ENCODE measurements at regions not wholly inside any gene's neighbourhood (a gene's known extent, or its start where the extent isn't known, plus 50 kb on each side); places are given as distances from the start of the nearest gene placed in this dataset.
"Not testable (repeated sequence)": the region's sequence is repeated elsewhere in the genome, so short reads cannot be mapped to it uniquely, and the experiment has no call there.

DNA sequence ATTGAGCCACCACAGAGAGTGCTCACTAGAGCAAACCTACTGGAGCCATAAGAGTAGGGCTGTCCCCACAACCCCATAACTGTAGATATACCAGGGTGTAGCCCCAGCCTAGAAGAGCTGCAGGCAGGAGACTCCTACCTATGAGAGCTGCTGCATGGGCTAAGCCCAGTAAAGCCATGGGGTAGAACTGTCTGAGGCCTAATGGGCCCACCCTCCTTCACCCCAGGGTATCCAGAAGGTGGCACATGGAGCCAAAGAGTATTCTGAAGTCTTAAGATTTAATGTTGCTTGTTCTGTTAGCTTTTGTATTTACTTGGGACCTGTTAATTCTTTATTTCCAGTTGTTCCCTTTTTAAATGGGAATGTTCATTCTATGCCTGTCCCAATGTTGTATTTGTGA, 1193.7 kb upstream of the ADGRL2 start:
- no peak overlapping the region for H3K4me3 ChIP-seq (ENCODE audit: extremely low read depth, insufficient read depth, low read length, poor library complexity, severe bottlenecking)
- no peak overlapping the region for H3K27ac ChIP-seq (ENCODE audit: low read depth, low read length, severe bottlenecking)
- H3K4me1 ChIP-seq (ENCODE audit: control insufficient read depth, insufficient read depth, low read length, poor library complexity, severe bottlenecking) = no peaks in the 10 kb centered on the region
- H3K36me3 ChIP-seq (ENCODE audit: control insufficient read depth, insufficient read depth, low read length) = no peaks in the 10 kb centered on the region
- no peaks in the 10 kb centered on the region for H3K9me3 ChIP-seq (ENCODE audit: control insufficient read depth, low read length)

- Histone ChIP-seq H3K36me3 (ENCODE audit: control insufficient read depth, insufficient read depth, low read length) (no peaks in the 10 kb centered on the region), H3K4me3 (ENCODE audit: extremely low read depth, insufficient read depth, low read length, poor library complexity, severe bottlenecking) (no peak overlapping the region), H3K4me1 (ENCODE audit: control insufficient read depth, insufficient read depth, low read length, poor library complexity, severe bottlenecking) (no peaks in the 10 kb centered on the region), H3K27ac (ENCODE audit: low read depth, low read length, severe bottlenecking) (no peak overlapping the region), H3K9me3 (ENCODE audit: control insufficient read depth, low read length) (peaks cover 6% of the 10 kb centered on the region)
- 89 to 96% methylated on average over 2 of the region's 3 CpGs for WGBS, 2 experiments (ENCODE audit: insufficient coverage in 2 of 2)
Observed at GRCh38 chr1:80594013-80594412, 1206.7 kb upstream of the ADGRL2 start.

DNA sequence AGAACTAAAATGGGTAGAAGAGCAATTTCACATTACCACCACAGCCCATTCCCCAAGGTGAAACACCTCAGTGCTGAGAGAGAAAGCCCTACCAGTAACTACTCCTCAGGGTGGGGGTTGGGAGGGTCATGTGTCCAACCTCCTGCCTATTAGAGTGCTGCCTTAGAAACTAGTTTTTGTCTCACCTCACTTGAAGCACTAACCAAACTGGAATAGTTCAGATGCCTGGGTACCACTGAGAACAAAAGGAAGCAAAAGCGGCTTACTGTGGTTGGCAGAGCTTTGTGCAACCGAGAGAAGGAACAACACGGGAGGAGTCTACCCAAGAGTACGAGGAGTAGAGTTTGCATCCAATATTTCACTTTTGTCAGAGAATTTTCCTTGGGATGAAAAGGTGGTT, 1207.5 kb upstream of the ADGRL2 start:
- WGBS, 2 experiments (ENCODE audit: insufficient coverage in 2 of 2) = 96% methylated on average over 4 of the region's 4 CpGs; no CpG with 5 or more reads in 1 of the 2 experiments
- Histone ChIP-seq H3K27ac (ENCODE audit: low read depth, low read length, severe bottlenecking) (no peak overlapping the region), H3K9me3 (ENCODE audit: control insufficient read depth, low read length) (peaks cover 6% of the 10 kb centered on the region), H3K36me3 (ENCODE audit: control insufficient read depth, insufficient read depth, low read length) (no peaks in the 10 kb centered on the region), H3K4me1 (ENCODE audit: control insufficient read depth, insufficient read depth, low read length, poor library complexity, severe bottlenecking) (no peaks in the 10 kb centered on the region), H3K4me3 (ENCODE audit: extremely low read depth, insufficient read depth, low read length, poor library complexity, severe bottlenecking) (no peak overlapping the region)

- H3K4me1 ChIP-seq (ENCODE audit: control insufficient read depth, insufficient read depth, low read length, poor library complexity, severe bottlenecking) = no peaks in the 10 kb centered on the region
- no peaks in the 10 kb centered on the region for H3K36me3 ChIP-seq (ENCODE audit: control insufficient read depth, insufficient read depth, low read length)
- H3K27ac ChIP-seq (ENCODE audit: low read depth, low read length, severe bottlenecking) = no peak overlapping the region
- H3K9me3 ChIP-seq (ENCODE audit: control insufficient read depth, low read length) = peaks cover 4% of the 10 kb centered on the region
- no CpG with 5 or more reads among the region's 4 CpGs for WGBS, 2 experiments (ENCODE audit: insufficient coverage in 2 of 2)
- H3K4me3 ChIP-seq (ENCODE audit: extremely low read depth, insufficient read depth, low read length, poor library complexity, severe bottlenecking) = no peak overlapping the region
Observed at GRCh38 chr1:80582980-80583379, 1217.8 kb upstream of the ADGRL2 start.

GRCh38 chr1:80579055-80579454, 1221.7 kb upstream of the ADGRL2 start:
- no CpG with 5 or more reads among the region's 1 CpG for WGBS, 2 experiments (ENCODE audit: insufficient coverage in 2 of 2)
- peaks cover 4% of the 10 kb centered on the region for H3K9me3 ChIP-seq (ENCODE audit: control insufficient read depth, low read length)
- H3K4me1 ChIP-seq (ENCODE audit: control insufficient read depth, insufficient read depth, low read length, poor library complexity, severe bottlenecking) = no peaks in the 10 kb centered on the region
- no peaks in the 10 kb centered on the region for H3K36me3 ChIP-seq (ENCODE audit: control insufficient read depth, insufficient read depth, low read length)
- no peak overlapping the region for H3K27ac ChIP-seq (ENCODE audit: low read depth, low read length, severe bottlenecking)
- H3K4me3 ChIP-seq (ENCODE audit: extremely low read depth, insufficient read depth, low read length, poor library complexity, severe bottlenecking) = no peak overlapping the region

GRCh38 chr1:80566867-80567266, 1233.9 kb upstream of the ADGRL2 start:
- Histone ChIP-seq H3K9me3 (ENCODE audit: control insufficient read depth, low read length) (no peaks in the 10 kb centered on the region), H3K4me1 (ENCODE audit: control insufficient read depth, insufficient read depth, low read length, poor library complexity, severe bottlenecking) (no peaks in the 10 kb centered on the region), H3K27ac (ENCODE audit: low read depth, low read length, severe bottlenecking) (no peak overlapping the region), H3K4me3 (ENCODE audit: extremely low read depth, insufficient read depth, low read length, poor library complexity, severe bottlenecking) (no peak overlapping the region), H3K36me3 (ENCODE audit: control insufficient read depth, insufficient read depth, low read length) (no peaks in the 10 kb centered on the region)
- WGBS, 2 experiments (ENCODE audit: insufficient coverage in 2 of 2) = no CpG with 5 or more reads among the region's 2 CpGs

- no peaks in the 10 kb centered on the region for H3K36me3 ChIP-seq (ENCODE audit: control insufficient read depth, insufficient read depth, low read length)
- H3K27ac ChIP-seq (ENCODE audit: low read depth, low read length, severe bottlenecking) = no peak overlapping the region
- H3K4me1 ChIP-seq (ENCODE audit: control insufficient read depth, insufficient read depth, low read length, poor library complexity, severe bottlenecking) = no peaks in the 10 kb centered on the region
- no peaks in the 10 kb centered on the region for H3K9me3 ChIP-seq (ENCODE audit: control insufficient read depth, low read length)
- H3K4me3 ChIP-seq (ENCODE audit: extremely low read depth, insufficient read depth, low read length, poor library complexity, severe bottlenecking) = no peak overlapping the region
- 60 to 100% methylated on average over 1 of the region's 1 CpG for WGBS, 2 experiments (ENCODE audit: insufficient coverage in 2 of 2)
Observed at GRCh38 chr1:80566123-80566522, 1234.6 kb upstream of the ADGRL2 start.

DNA sequence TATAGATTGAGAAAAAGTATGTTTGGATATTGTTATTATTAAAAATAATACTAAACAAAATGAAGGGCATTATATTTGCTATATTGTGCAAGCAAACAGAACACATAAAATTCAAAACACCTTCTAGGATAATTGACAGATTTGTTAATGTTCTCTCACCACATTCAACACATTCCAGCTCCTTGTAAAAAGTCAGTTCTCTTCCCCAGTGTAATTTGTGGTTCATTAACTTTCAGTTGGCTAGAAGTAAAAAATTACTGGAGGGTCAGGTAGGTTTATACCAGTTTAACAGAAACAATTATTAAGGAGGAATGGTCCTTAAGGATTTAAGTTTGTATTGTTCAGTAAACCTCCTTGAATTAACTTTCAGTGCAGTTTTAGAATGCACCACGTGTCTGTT, 1235.3 kb upstream of the ADGRL2 start:
- no CpG with 5 or more reads among the region's 1 CpG for WGBS, 2 experiments (ENCODE audit: insufficient coverage in 2 of 2)
- Histone ChIP-seq H3K9me3 (ENCODE audit: control insufficient read depth, low read length) (no peaks in the 10 kb centered on the region), H3K4me1 (ENCODE audit: control insufficient read depth, insufficient read depth, low read length, poor library complexity, severe bottlenecking) (no peaks in the 10 kb centered on the region), H3K27ac (ENCODE audit: low read depth, low read length, severe bottlenecking) (no peak overlapping the region), H3K36me3 (ENCODE audit: control insufficient read depth, insufficient read depth, low read length) (no peaks in the 10 kb centered on the region), H3K4me3 (ENCODE audit: extremely low read depth, insufficient read depth, low read length, poor library complexity, severe bottlenecking) (no peak overlapping the region)

DNA sequence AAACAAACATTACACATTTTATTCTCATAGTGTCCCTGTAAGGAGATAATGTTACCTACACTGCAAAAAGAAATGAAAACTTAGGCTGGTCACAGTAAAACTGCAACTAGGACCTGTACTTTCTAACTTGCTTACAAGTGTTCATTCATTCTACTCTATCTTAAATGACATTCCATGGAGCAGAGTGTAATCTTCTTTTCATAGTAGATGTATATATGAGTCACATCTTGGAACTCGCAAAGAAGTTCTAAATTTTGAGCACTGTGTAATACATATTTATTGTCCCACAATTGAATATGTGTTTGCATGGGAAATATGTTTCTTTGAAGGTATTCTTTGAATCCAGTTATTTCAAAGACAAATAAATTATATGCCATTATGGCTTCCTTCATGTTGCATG, 1258.5 kb upstream of the ADGRL2 start:
- no CpG with 5 or more reads among the region's 1 CpG for WGBS, 2 experiments (ENCODE audit: insufficient coverage in 2 of 2)
- Histone ChIP-seq H3K9me3 (ENCODE audit: control insufficient read depth, low read length) (no peaks in the 10 kb centered on the region), H3K4me1 (ENCODE audit: control insufficient read depth, insufficient read depth, low read length, poor library complexity, severe bottlenecking) (no peaks in the 10 kb centered on the region), H3K36me3 (ENCODE audit: control insufficient read depth, insufficient read depth, low read length) (no peaks in the 10 kb centered on the region), H3K4me3 (ENCODE audit: extremely low read depth, insufficient read depth, low read length, poor library complexity, severe bottlenecking) (no peak overlapping the region), H3K27ac (ENCODE audit: low read depth, low read length, severe bottlenecking) (no peak overlapping the region)

- H3K9me3 ChIP-seq (ENCODE audit: control insufficient read depth, low read length) = no peaks in the 10 kb centered on the region
- H3K4me3 ChIP-seq (ENCODE audit: extremely low read depth, insufficient read depth, low read length, poor library complexity, severe bottlenecking) = no peak overlapping the region
- H3K27ac ChIP-seq (ENCODE audit: low read depth, low read length, severe bottlenecking) = no peak overlapping the region
- WGBS, 2 experiments (ENCODE audit: insufficient coverage in 2 of 2) = no CpG with 5 or more reads among the region's 1 CpG
- H3K4me1 ChIP-seq (ENCODE audit: control insufficient read depth, insufficient read depth, low read length, poor library complexity, severe bottlenecking) = no peaks in the 10 kb centered on the region
- no peaks in the 10 kb centered on the region for H3K36me3 ChIP-seq (ENCODE audit: control insufficient read depth, insufficient read depth, low read length)
Observed at GRCh38 chr1:80540596-80540995, 1260.1 kb upstream of the ADGRL2 start.

DNA sequence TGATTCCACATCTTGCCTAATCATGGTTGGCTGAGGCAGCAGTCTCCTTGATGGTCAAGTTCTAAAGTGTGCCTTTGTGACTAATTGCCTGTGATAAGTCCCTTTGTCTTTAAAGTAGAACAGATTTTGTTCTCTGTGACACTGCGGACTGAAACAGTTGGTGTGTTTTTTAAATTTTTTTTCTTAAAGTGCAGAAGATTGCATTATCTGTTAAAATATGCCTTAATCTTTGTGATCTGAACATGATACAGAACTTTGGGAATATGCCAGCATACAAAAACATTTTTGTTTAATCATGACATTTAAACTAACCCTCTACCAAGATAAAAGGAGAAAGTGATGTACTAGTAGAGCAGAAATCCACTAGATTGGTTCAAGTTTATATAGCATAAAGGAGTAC, 1260.6 kb upstream of the ADGRL2 start:
- Histone ChIP-seq H3K27ac (ENCODE audit: low read depth, low read length, severe bottlenecking) (no peak overlapping the region), H3K4me1 (ENCODE audit: control insufficient read depth, insufficient read depth, low read length, poor library complexity, severe bottlenecking) (no peaks in the 10 kb centered on the region), H3K9me3 (ENCODE audit: control insufficient read depth, low read length) (no peaks in the 10 kb centered on the region), H3K36me3 (ENCODE audit: control insufficient read depth, insufficient read depth, low read length) (no peaks in the 10 kb centered on the region), H3K4me3 (ENCODE audit: extremely low read depth, insufficient read depth, low read length, poor library complexity, severe bottlenecking) (no peak overlapping the region)
- no CpG with 5 or more reads among the region's 1 CpG for whole genome bisulfite sequencing, 2 experiments (ENCODE audit: insufficient coverage in 2 of 2)

DNA sequence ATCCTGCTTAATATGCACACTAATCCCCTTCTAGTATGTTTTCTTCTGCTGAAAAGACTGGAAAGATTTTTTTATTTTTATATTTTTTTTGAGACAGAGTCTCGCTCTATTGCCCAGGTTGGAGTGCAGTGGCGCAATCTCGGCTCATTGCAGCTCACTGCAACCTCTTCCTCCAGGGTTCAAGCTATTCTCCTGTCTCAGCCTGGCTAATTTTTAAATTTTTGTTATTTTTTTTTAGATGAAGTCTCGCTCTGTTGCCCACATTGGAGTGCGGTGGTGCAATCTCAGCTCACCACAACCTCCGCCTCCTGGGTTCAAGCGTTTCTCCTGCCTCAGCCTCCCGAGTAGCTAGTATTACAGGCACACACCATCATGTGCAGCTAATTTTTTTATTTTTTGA, 1261.4 kb upstream of the ADGRL2 start:
- not testable (repeated sequence) for H3K9me3 ChIP-seq (ENCODE audit: control insufficient read depth, low read length); H3K27ac ChIP-seq (ENCODE audit: low read depth, low read length, severe bottlenecking); H3K36me3 ChIP-seq (ENCODE audit: control insufficient read depth, insufficient read depth, low read length); H3K4me3 ChIP-seq (ENCODE audit: extremely low read depth, insufficient read depth, low read length, poor library complexity, severe bottlenecking); H3K4me1 ChIP-seq (ENCODE audit: control insufficient read depth, insufficient read depth, low read length, poor library complexity, severe bottlenecking)
- 96 to 100% methylated on average over 4 to 5 of the region's 8 CpGs for WGBS, 2 experiments (ENCODE audit: insufficient coverage in 2 of 2)
